ENCODE measurements at regions not wholly inside any gene's neighbourhood (a gene's known extent, or its start where the extent isn't known, plus 50 kb on each side); places are given as distances from the start of the nearest gene placed in this dataset.

DNA sequence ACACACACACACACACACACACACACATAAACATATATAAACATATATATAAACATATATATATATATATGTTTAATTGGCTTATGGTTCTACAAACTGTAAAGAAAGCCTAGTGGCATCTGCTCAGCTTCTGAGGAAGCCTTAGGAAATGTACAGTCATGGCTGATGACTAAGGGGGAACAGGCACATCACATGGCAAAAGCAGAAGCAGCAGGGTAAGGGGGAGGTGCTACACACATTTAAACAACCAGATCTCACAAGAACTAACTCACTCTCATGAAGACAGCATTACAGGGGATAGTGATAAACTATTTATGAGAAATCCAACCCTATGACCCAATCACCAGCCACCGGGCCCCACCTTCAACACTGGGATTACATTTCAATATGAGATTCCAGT is 922.9 kb downstream of the SI start:
- TF ChIP-seq, protein P1, sequence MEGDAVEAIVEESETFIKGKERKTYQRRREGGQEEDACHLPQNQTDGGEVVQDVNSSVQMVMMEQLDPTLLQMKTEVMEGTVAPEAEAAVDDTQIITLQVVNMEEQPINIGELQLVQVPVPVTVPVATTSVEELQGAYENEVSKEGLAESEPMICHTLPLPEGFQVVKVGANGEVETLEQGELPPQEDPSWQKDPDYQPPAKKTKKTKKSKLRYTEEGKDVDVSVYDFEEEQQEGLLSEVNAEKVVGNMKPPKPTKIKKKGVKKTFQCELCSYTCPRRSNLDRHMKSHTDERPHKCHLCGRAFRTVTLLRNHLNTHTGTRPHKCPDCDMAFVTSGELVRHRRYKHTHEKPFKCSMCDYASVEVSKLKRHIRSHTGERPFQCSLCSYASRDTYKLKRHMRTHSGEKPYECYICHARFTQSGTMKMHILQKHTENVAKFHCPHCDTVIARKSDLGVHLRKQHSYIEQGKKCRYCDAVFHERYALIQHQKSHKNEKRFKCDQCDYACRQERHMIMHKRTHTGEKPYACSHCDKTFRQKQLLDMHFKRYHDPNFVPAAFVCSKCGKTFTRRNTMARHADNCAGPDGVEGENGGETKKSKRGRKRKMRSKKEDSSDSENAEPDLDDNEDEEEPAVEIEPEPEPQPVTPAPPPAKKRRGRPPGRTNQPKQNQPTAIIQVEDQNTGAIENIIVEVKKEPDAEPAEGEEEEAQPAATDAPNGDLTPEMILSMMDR (conservative IDR thresholded peaks at IDR 0.05), result no peak
- peaks cover 2 to 5% (median 2%) of the 10 kb centered on the region in 3 experiments; a peak in 5 of 7 replicates for H3K36me3 Mint-ChIP-seq (ENCODE audit: insufficient read depth in 1 of 3, low read depth in 3 of 3)

More for the DNA sequence above, 922.9 kb downstream of the SI start:
- H4K5ac ChIP-seq (ENCODE audit: insufficient read length, low read depth, low read length), result no peak overlapping the region
- Mint-ChIP-seq H3K9me3 (peaks cover 6 to 21% of the 10 kb centered on the region in 2 experiments), H3K4me1 (no peaks in the 10 kb centered on the region), H3K27ac (no peak overlapping the region), H3K27me3 (ENCODE audit: low read depth) (no peaks in the 10 kb centered on the region), H3K4me3 (no peak overlapping the region)
- no peak overlapping the region for H3K14ac ChIP-seq (ENCODE audit: insufficient read depth, low read length)
- no peak overlapping the region for H2BK15ac ChIP-seq (ENCODE audit: low read depth, low read length)
- H2AK5ac ChIP-seq (ENCODE audit: insufficient read length, low read length), result no peak overlapping the region
- H3K4me1 ChIP-seq (ENCODE audit: insufficient read depth, low read length), result no peaks in the 10 kb centered on the region
- H3K4ac ChIP-seq (ENCODE audit: low read depth, low read length), result no peak overlapping the region
- no peak overlapping the region for H2BK12ac ChIP-seq (ENCODE audit: insufficient read length, low read depth, low read length)
- H2BK5ac ChIP-seq (ENCODE audit: insufficient read length, low read length), result no peak overlapping the region
- H3K9me3 ChIP-seq (ENCODE audit: control insufficient read depth, low read depth, low read length), result no peaks in the 10 kb centered on the region
- no peak for DNase-seq
- no peak overlapping the region for H3K23ac ChIP-seq (ENCODE audit: insufficient read length, low read depth, low read length)
- no peak overlapping the region for H3K56ac ChIP-seq (ENCODE audit: insufficient read length, low read depth, low read length)
- no peak overlapping the region for H3K27ac ChIP-seq (ENCODE audit: insufficient read length, low read depth, low read length)
- no peaks in the 10 kb centered on the region for H3K79me1 ChIP-seq (ENCODE audit: insufficient read depth, low read depth, low read length, poor library complexity, severe bottlenecking)
- H4K91ac ChIP-seq (ENCODE audit: insufficient read length, low read depth, low read length), result no peak overlapping the region
- no peak overlapping the region for H3K9ac ChIP-seq (ENCODE audit: extremely low read depth, insufficient read length, low read length)
- no peak overlapping the region for H4K8ac ChIP-seq (replicated peaks; ENCODE audit: insufficient read length, low read depth, low read length)
- H3K18ac ChIP-seq (ENCODE audit: insufficient read length, low read depth, low read length), result no peak overlapping the region
- no peak overlapping the region for H2BK20ac ChIP-seq (ENCODE audit: low read depth, low read length, poor library complexity, severe bottlenecking)
- no peak overlapping the region for H3K4me2 ChIP-seq (ENCODE audit: insufficient read depth, insufficient read length, low read length)
- H3K23me2 ChIP-seq (ENCODE audit: insufficient read length, low read depth, low read length, poor library complexity, severe bottlenecking), result no peaks in the 10 kb centered on the region
- H3T11ph ChIP-seq (ENCODE audit: low read length), result no peak overlapping the region
- H4K20me1 ChIP-seq (ENCODE audit: control insufficient read depth, insufficient read depth, insufficient read length), result no peaks in the 10 kb centered on the region
- H3K79me2 ChIP-seq (ENCODE audit: insufficient read depth, low read length), result no peaks in the 10 kb centered on the region
- no CpG with 5 or more reads among the region's 1 CpG for WGBS (ENCODE audit: extremely low coverage, insufficient read length, low lambda C conversion rate)
- no peak overlapping the region for H2BK120ac ChIP-seq (ENCODE audit: low read depth, low read length, poor library complexity, severe bottlenecking)
- H3K27me3 ChIP-seq (ENCODE audit: insufficient read depth, low read length), result no peaks in the 10 kb centered on the region
- no peak overlapping the region for H2AFZ ChIP-seq (ENCODE audit: low read length)
